Gastrocnemius medialis (tissue), 4 donors: ENCODE measurements at regions not wholly inside any gene's neighbourhood (a gene's known extent, or its start where the extent isn't known, plus 50 kb on each side); places are given as distances from the start of the nearest gene placed in this dataset.

ENCODE experiments used
- ATAC-seq, 2 donors: fragments of 150-250 bp; one replicate each; pipeline ENCODE4 v1.9.1; 2016
- DNase-seq, 2 donors: peaks; one replicate each; pipeline ENCODE4 v3.0.0-alpha.2; 2019
- H3K27ac ChIP-seq, 4 donors: fragments of 200-600 bp; sonication (generic); 1 replicate in 1 of 4; 2 replicates in 3 of 4; pipeline ENCODE4 v1.5.1; 2016 to 2018; ENCODE audit warnings: mild to moderate bottlenecking in 2 of 4, moderate library complexity in 1 of 4
- H3K27me3 ChIP-seq, 3 donors: fragments of 200-600 bp; sonication (generic) in 2 of 3; 1 replicate in 1 of 3; 2 replicates in 2 of 3; pipeline versions ENCODE4 v1.5.1 to v1.6.0; 2016 to 2019; ENCODE audit warnings: mild to moderate bottlenecking in 1 of 3, moderate library complexity in 1 of 3
- H3K36me3 ChIP-seq, 2 donors: fragments of 200-600 bp; sonication (generic) in 1 of 2; one replicate each; pipeline ENCODE4 v1.5.1; 2017 to 2018
- H3K4me1 ChIP-seq, 2 donors: fragments of 200-600 bp; sonication (generic) in 1 of 2; one replicate each; pipeline ENCODE4 v1.5.1; 2016 to 2017; ENCODE audit warnings: mild to moderate bottlenecking in 2 of 2
- H3K4me3 ChIP-seq, 4 donors: fragments of 200-600 bp; sonication (generic) in 3 of 4; 1 replicate in 1 of 4; 2 replicates in 3 of 4; pipeline ENCODE4 v1.5.1; 2016 to 2019; ENCODE audit warnings: mild to moderate bottlenecking in 2 of 4
- H3K9me3 ChIP-seq, 3 donors: fragments of 200-600 bp; sonication (generic) in 2 of 3; 1 replicate in 1 of 3; 2 replicates in 2 of 3; pipeline ENCODE4 v1.5.1; 2016 to 2019
- CTCF ChIP-seq, 5 experiments: fragments of 450-650 bp in 3 of 5; fragments of 200-600 bp in 2 of 5; sonication (generic) in 2 of 5; IDR thresholded peaks in 4 of 5; conservative IDR thresholded peaks in 1 of 5; 1 replicate in 4 of 5; 2 replicates in 1 of 5; pipeline ENCODE4 v1.5.1; 2016 to 2019; ENCODE audit warnings: antibody characterized with exemption in 5 of 5, mild to moderate bottlenecking in 3 of 5, moderate library complexity in 3 of 5
- POLR2A ChIP-seq, 2 donors: fragments of 450-650 bp; IDR thresholded peaks; one replicate each; pipeline ENCODE4 v1.6.1; 2017; ENCODE audit warnings: antibody characterized with exemption in 2 of 2, mild to moderate bottlenecking in 2 of 2, moderate library complexity in 2 of 2
- in situ Hi-C, 4 donors: fragments of 200-750 bp; cut with MboI; loops; one replicate each; pipeline versions ENCODE4 v1.15.0 to v1.8.0; 2017; ENCODE audit warnings: low sequenced_read_pairs in 4 of 4
- intact Hi-C: fragments of 100-400 bp; cut with DNase I; formaldehyde crosslinking; loops from one replicate; pipeline ENCODE4 v1.15.1; 2023; ENCODE audit warnings: low total_unique reads

- Histone ChIP-seq H3K27ac (no peak overlapping the region), H3K9me3 (no peaks in the 10 kb centered on the region), H3K27me3 (no peaks in the 10 kb centered on the region), H3K36me3 (no peaks in the 10 kb centered on the region), H3K4me3 (no peak overlapping the region), H3K4me1 (no peaks in the 10 kb centered on the region)
- ATAC-seq: no peak
- intact Hi-C loops: no loop called here
- TF ChIP-seq POLR2A (IDR thresholded peaks at IDR 0.05): no peak
- no peak for TF ChIP-seq CTCF (IDR thresholded peaks at IDR 0.05 in 4 of 5, conservative IDR thresholded peaks at IDR 0.05 in 1 of 5)
- in situ Hi-C loops: no loop called here
- DNase-seq: no peak
Measured at GRCh38 chr4:75344915-75345314, 169.3 kb downstream of the RCHY1 start.

- Histone ChIP-seq H3K27ac (no peak overlapping the region), H3K4me1 (no peaks in the 10 kb centered on the region), H3K4me3 (no peak overlapping the region), H3K36me3 (no peaks in the 10 kb centered on the region), H3K27me3 (no peaks in the 10 kb centered on the region), H3K9me3 (no peaks in the 10 kb centered on the region)
- intact Hi-C loops (no loop called here), in situ Hi-C loops (no loop called here)
- TF ChIP-seq POLR2A (IDR thresholded peaks at IDR 0.05) (no peak), CTCF (IDR thresholded peaks at IDR 0.05 in 4 of 5, conservative IDR thresholded peaks at IDR 0.05 in 1 of 5) (no peak)
- no peak for DNase-seq
- ATAC-seq: no peak
Measured at GRCh38 chr4:75343333-75343732, 170.9 kb downstream of the RCHY1 start.

DNA sequence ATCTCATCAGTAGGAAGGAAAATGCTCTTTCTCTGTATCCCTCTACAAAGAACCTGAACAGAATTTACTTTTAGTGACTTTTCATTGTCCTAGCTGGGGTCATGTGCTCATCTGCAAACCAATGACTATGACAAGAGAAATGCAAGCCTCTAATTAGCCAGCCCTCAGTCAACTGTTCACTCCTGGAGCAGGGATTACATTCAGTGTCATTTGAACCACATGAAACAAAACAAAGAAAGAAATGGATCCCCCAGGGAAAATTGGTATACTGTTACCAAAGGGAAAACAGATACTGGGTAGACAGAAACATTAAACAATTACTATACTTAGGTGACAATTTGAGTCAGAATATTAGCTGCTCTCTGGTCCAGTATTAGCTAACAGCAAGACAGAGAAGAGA lies 173.6 kb downstream of the RCHY1 start:
- no peaks in the 10 kb centered on the region for H3K4me1 ChIP-seq
- no peak for DNase-seq
- in situ Hi-C loops (no loop called here), intact Hi-C loops (no loop called here)
- H3K36me3 ChIP-seq: no peaks in the 10 kb centered on the region
- no peaks in the 10 kb centered on the region for H3K9me3 ChIP-seq
- H3K27ac ChIP-seq: no peak overlapping the region
- H3K4me3 ChIP-seq: no peak overlapping the region
- H3K27me3 ChIP-seq: no peaks in the 10 kb centered on the region
- ATAC-seq: no peak
- TF ChIP-seq POLR2A (IDR thresholded peaks at IDR 0.05) (no peak), CTCF (IDR thresholded peaks at IDR 0.05 in 4 of 5, conservative IDR thresholded peaks at IDR 0.05 in 1 of 5) (no peak)

DNA sequence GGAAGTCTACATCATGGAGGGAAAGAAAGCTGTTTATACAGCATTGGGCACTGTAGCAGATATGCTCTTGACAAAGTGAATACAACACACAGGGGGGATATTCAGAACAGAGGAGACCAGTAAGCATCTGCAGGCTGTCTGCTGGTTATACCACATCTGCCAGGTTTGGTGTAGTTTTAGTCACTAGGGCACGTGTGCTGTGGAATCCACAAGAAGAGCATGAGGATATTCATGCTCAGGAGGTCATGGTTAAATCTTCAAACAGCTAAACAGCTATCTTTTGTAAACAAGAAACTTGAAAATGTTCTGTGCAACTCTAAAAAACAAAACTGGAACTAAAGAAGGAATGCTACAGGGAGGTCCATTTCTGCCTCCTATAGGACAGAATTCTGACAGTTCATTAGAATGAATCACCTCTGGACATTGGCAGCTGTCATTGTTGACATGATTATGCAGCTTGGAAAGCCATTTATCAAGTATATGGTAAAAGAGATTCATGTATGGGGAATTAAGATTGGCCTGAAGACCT lies 175.8 kb downstream of the RCHY1 start:
- intact Hi-C loops: no loop called here
- in situ Hi-C loops: no loop called here
- Histone ChIP-seq H3K27ac (no peak overlapping the region), H3K36me3 (no peaks in the 10 kb centered on the region), H3K27me3 (no peaks in the 10 kb centered on the region), H3K4me3 (no peak overlapping the region), H3K4me1 (no peaks in the 10 kb centered on the region), H3K9me3 (no peaks in the 10 kb centered on the region)
- DNase-seq: no peak
- no peak for ATAC-seq
- TF ChIP-seq POLR2A (IDR thresholded peaks at IDR 0.05) (no peak), CTCF (IDR thresholded peaks at IDR 0.05 in 4 of 5, conservative IDR thresholded peaks at IDR 0.05 in 1 of 5) (no peak)
